ENCODE measurements at regions not wholly inside any gene's neighbourhood (a gene's known extent, or its start where the extent isn't known, plus 50 kb on each side); places are given as distances from the start of the nearest gene placed in this dataset.

- DNase-seq (ENCODE audit: extremely low read depth, low read depth) = no peak
- no peak for TF ChIP-seq CTCF (IDR thresholded peaks at IDR 0.05; ENCODE audit: low read depth, low read length)
Measured at GRCh38 chr1:181205901-181206300, 117.4 kb downstream of the IER5 start.

- no peak for TF ChIP-seq CTCF (IDR thresholded peaks at IDR 0.05; ENCODE audit: low read depth, low read length)
- no peak for DNase-seq (ENCODE audit: extremely low read depth, low read depth)
Measured at GRCh38 chr1:181206513-181206912, 118.0 kb downstream of the IER5 start.

DNA sequence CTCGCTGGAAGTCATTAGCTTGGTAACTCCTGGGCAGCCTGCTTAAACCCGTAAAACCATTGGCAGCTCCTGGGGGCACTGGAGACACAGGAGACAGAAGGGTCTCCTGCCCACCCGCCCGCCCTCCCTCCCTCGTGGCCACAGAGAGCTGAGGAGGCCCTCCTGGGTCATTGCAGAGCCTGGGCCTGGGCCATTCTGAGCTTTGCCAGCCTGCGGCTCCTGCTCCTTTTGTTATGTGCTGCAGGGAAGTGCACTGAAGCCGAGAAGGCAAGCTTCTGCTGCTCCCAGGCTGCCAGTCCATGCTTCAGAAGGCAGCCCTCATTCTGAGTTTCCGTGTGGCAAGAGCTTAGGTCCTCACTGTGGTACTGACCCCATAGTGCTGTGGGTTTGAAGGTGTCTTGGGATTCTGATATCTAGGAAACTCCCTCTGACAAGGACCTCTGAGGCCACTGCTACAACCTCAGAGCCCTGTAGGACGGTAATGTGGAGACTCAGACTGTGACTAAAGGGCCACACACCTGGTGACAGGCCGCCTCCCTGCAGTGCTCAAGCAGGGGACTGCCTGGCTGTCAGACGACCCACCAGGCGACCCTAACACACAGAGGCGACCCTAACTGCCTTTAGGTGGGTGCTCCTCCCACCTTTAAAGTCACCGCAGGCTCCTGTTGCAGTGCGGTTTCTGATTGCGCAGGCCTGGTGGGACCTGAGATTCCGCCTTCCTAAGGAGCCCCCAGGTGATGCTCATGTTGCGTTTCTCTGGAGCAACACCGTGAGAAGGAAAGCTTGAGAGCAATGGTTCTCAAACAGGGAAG lies 118.7 kb downstream of the IER5 start:
- TF ChIP-seq CTCF (IDR thresholded peaks at IDR 0.05; ENCODE audit: low read depth, low read length) = no peak

DNA sequence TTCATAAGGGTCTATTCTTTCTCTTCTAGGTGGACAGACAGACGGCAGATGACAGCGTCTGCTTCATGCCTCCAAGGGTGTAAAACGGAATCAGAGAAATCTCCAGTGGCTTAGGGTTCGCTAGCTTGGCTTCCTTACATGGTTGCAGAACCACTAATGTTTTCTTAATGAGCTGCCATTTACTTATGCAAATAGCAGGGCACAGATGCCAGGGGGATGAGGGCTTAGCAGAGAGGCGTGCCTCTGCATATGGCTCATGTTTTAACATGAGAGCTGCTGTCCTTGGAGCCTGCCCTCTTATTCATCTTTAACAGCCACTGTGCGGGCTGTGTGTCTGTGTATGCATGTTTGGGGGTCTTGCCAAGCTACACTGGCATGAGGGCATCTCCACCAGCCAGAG lies 119.6 kb downstream of the IER5 start:
- DNase-seq (ENCODE audit: extremely low read depth, low read depth) = no peak
- no peak for TF ChIP-seq CTCF (IDR thresholded peaks at IDR 0.05; ENCODE audit: low read depth, low read length)

More for the DNA sequence above, 118.7 kb downstream of the IER5 start:
- no peak for DNase-seq (ENCODE audit: extremely low read depth, low read depth)

DNA sequence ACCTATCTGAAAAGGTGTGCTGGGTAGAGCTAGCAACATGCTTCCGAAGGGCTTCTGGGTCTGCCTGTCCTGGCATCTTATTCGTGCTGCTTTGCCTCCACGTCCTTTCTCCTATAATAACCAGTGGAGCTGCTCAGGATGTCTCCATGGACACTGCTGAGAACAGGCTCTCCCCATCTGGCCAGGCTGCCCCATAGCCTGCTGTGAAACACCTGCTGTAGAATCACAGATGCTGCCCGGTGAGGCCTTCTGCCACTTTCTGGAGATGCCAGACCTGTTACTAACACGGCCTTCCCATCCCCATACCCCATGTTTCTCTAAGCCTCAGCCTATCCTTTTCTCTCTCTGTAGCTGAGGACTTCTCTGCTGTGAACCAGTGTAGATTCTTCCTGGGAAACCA lies 120.5 kb downstream of the IER5 start:
- no peak for TF ChIP-seq CTCF (IDR thresholded peaks at IDR 0.05; ENCODE audit: low read depth, low read length)
- no peak for DNase-seq (ENCODE audit: extremely low read depth, low read depth)

DNA sequence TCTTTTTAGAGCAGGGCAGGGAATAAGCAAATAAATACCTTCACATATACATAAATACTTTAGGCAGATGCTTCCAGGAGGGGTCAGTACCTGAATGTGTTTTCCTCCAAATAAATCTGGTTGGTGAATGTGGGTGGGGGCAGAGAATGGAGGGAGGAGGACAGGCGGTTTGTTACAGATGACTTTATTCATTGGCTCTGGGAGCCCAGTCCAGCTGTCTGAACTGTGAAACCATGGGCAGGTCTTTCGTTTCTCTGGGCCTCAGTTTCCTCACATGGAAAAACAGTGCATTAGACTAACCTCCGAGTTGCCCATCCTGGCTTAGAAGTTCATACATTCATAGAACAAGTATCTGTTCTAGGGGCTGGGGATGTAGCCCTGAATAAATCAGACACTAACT lies 124.6 kb downstream of the IER5 start:
- DNase-seq (ENCODE audit: extremely low read depth, low read depth) = no peak
- TF ChIP-seq CTCF (IDR thresholded peaks at IDR 0.05; ENCODE audit: low read depth, low read length) = no peak

GRCh38 chr1:181216591-181216994 lies 128.1 kb downstream of the IER5 start:
- DNase-seq (ENCODE audit: extremely low read depth, low read depth) = no peak
- no peak for TF ChIP-seq CTCF (IDR thresholded peaks at IDR 0.05; ENCODE audit: low read depth, low read length)
